ENCODE measurements at regions not wholly inside any gene's neighbourhood (a gene's known extent, or its start where the extent isn't known, plus 50 kb on each side); places are given as distances from the start of the nearest gene placed in this dataset.

- TF ChIP-seq, protein P1, sequence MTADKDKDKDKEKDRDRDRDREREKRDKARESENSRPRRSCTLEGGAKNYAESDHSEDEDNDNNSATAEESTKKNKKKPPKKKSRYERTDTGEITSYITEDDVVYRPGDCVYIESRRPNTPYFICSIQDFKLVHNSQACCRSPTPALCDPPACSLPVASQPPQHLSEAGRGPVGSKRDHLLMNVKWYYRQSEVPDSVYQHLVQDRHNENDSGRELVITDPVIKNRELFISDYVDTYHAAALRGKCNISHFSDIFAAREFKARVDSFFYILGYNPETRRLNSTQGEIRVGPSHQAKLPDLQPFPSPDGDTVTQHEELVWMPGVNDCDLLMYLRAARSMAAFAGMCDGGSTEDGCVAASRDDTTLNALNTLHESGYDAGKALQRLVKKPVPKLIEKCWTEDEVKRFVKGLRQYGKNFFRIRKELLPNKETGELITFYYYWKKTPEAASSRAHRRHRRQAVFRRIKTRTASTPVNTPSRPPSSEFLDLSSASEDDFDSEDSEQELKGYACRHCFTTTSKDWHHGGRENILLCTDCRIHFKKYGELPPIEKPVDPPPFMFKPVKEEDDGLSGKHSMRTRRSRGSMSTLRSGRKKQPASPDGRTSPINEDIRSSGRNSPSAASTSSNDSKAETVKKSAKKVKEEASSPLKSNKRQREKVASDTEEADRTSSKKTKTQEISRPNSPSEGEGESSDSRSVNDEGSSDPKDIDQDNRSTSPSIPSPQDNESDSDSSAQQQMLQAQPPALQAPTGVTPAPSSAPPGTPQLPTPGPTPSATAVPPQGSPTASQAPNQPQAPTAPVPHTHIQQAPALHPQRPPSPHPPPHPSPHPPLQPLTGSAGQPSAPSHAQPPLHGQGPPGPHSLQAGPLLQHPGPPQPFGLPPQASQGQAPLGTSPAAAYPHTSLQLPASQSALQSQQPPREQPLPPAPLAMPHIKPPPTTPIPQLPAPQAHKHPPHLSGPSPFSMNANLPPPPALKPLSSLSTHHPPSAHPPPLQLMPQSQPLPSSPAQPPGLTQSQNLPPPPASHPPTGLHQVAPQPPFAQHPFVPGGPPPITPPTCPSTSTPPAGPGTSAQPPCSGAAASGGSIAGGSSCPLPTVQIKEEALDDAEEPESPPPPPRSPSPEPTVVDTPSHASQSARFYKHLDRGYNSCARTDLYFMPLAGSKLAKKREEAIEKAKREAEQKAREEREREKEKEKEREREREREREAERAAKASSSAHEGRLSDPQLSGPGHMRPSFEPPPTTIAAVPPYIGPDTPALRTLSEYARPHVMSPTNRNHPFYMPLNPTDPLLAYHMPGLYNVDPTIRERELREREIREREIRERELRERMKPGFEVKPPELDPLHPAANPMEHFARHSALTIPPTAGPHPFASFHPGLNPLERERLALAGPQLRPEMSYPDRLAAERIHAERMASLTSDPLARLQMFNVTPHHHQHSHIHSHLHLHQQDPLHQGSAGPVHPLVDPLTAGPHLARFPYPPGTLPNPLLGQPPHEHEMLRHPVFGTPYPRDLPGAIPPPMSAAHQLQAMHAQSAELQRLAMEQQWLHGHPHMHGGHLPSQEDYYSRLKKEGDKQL (CRISPR knock-in tag; IDR thresholded peaks at IDR 0.05; ENCODE audit: low read depth) = peak; percentile 69; the same call in 1 of the 2 replicates
- no peak for TF ChIP-seq DNMT3B (CRISPR knock-in tag; conservative IDR thresholded peaks at IDR 0.05)
- no peak for TF ChIP-seq ZBTB2 (CRISPR knock-in tag; IDR thresholded peaks at IDR 0.05; ENCODE audit: low read depth)
- TF ChIP-seq GLI4 (CRISPR knock-in tag; IDR thresholded peaks at IDR 0.05; ENCODE audit: borderline replicate concordance) = no peak
- no peak for TF ChIP-seq ZBTB34 (CRISPR knock-in tag; IDR thresholded peaks at IDR 0.05)
- TF ChIP-seq ZC3H13 (CRISPR knock-in tag; IDR thresholded peaks at IDR 0.05) = no peak
- no peak for TF ChIP-seq CENPX (CRISPR knock-in tag; IDR thresholded peaks at IDR 0.05)
- no peak for TF ChIP-seq ESRRA (CRISPR knock-in tag; IDR thresholded peaks at IDR 0.05; ENCODE audit: low read depth)
- no peak for TF ChIP-seq HBP1 (CRISPR knock-in tag; IDR thresholded peaks at IDR 0.05; ENCODE audit: low read depth)
- no peak for TF ChIP-seq REL (CRISPR knock-in tag; conservative IDR thresholded peaks at IDR 0.05)
- no peak for TF ChIP-seq AKAP8 (CRISPR knock-in tag; IDR thresholded peaks at IDR 0.05)
- no peak for TF ChIP-seq ZXDC (CRISPR knock-in tag; IDR thresholded peaks at IDR 0.05)
- no peak for TF ChIP-seq ZSCAN12 (CRISPR knock-in tag; IDR thresholded peaks at IDR 0.05)
- TF ChIP-seq SNAPC2 (CRISPR knock-in tag; IDR thresholded peaks at IDR 0.05) = no peak
- TF ChIP-seq FOSL1 (CRISPR knock-in tag; IDR thresholded peaks at IDR 0.05; ENCODE audit: borderline replicate concordance) = no peak
- TF ChIP-seq ZNF607 (CRISPR knock-in tag; IDR thresholded peaks at IDR 0.05; ENCODE audit: borderline replicate concordance) = no peak
- TF ChIP-seq MIER2 (CRISPR knock-in tag; IDR thresholded peaks at IDR 0.05) = no peak
These were observed 148.6 kb upstream of the MAN1A1 start (continued) for GRCh38 chr6:119497988-119498727.
